ENCODE measurements at regions not wholly inside any gene's neighbourhood (a gene's known extent, or its start where the extent isn't known, plus 50 kb on each side); places are given as distances from the start of the nearest gene placed in this dataset.

DNA sequence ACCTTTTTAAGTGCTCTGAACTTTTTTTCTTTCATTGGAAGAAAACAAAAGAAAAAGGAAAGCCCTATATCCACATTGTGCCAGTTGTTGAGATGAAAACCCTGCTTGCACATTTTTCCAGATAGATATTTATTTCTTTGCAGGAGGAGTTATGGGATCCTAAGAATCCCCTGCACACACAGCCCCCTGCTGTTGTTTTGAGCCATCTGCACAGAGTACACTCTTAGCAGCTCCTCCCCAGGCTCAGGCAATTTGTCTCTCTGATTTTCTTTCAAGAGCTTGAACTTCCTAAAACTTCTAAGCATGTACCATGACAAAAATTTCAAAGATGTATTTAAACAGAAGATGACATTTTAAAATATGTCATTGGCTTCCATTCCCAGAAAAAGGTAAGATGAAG lies 436.9 kb downstream of the METTL4 start:
- H3K27me3 ChIP-seq (ENCODE audit: control insufficient read depth in 2 of 2, insufficient read depth in 1 of 2, low read length in 1 of 2), result no peaks in the 10 kb centered on the region
- no peak for DNase-seq (ENCODE audit: low read depth in 6 of 9, low spot score in 9 of 9)

DNA sequence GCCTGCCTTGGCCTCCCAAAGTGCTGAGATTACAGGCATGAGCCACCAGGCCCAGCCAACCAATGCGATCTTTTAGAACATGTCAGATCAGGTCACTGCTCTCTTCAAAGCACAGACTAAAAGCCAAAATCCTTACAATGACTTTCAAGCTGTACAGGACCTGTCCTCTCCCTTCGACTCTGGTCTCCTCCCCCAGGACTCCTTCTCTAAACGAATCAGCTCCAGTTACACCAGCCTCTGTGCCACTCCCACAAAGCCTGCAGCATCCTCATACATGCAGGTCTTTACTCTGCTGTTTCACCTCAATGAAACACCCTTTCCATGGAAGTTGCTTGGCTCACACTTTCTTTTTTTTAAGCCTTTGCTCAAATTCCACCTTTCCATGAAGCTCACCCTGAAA lies 436.0 kb downstream of the METTL4 start:
- DNase-seq (ENCODE audit: low read depth in 6 of 9, low spot score in 9 of 9), result no peak
- Histone ChIP-seq H3K36me3 (ENCODE audit: control insufficient read depth in 2 of 2, insufficient read depth in 2 of 2, low read length in 1 of 2) (no peaks in the 10 kb centered on the region), H3K27me3 (ENCODE audit: control insufficient read depth in 2 of 2, insufficient read depth in 1 of 2, low read length in 1 of 2) (no peaks in the 10 kb centered on the region), H3K4me3 (ENCODE audit: low read length in 2 of 2) (no peak overlapping the region), H3K27ac (ENCODE audit: low read depth in 1 of 2, low read length in 1 of 2) (no peak overlapping the region), H3K9me3 (ENCODE audit: control insufficient read depth in 2 of 2, insufficient read depth in 1 of 2, low read length in 1 of 2) (no peaks in the 10 kb centered on the region), H3K4me1 (ENCODE audit: control insufficient read depth in 2 of 2, insufficient read depth in 2 of 2, low read length in 2 of 2) (no peaks in the 10 kb centered on the region)
- 87% methylated on average over 3 of the region's 3 CpGs for WGBS

More for the DNA sequence above, 436.9 kb downstream of the METTL4 start:
- H3K9me3 ChIP-seq (ENCODE audit: control insufficient read depth in 2 of 2, insufficient read depth in 1 of 2, low read length in 1 of 2), result no peaks in the 10 kb centered on the region
- no peaks in the 10 kb centered on the region for H3K36me3 ChIP-seq (ENCODE audit: control insufficient read depth in 2 of 2, insufficient read depth in 2 of 2, low read length in 1 of 2)
- no peak overlapping the region for H3K27ac ChIP-seq (ENCODE audit: low read depth in 1 of 2, low read length in 1 of 2)
- no peaks in the 10 kb centered on the region for H3K4me1 ChIP-seq (ENCODE audit: control insufficient read depth in 2 of 2, insufficient read depth in 2 of 2, low read length in 2 of 2)
- H3K4me3 ChIP-seq (ENCODE audit: low read length in 2 of 2), result no peak overlapping the region

DNA sequence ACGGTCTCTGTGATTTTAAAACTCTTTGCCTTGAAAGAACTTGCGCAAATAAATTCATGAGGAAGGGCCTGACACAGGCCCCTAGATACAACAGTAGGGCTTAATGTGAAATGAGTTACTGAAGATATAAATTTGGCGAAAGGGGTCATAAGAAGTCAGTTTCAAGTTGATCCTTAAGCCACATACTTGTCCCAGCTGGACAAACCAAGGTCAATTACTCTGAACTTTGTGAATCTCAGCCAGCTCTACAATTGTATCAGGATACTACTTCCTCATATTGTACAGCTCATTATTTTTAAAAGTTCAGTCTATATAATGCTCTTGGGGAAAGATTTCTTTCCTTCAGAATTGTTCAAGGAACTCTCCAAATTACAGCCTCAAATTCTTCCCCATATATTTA lies 432.8 kb downstream of the METTL4 start:
- DNase-seq (ENCODE audit: low read depth in 6 of 9, low spot score in 9 of 9), result no peak
- Histone ChIP-seq H3K36me3 (ENCODE audit: control insufficient read depth in 2 of 2, insufficient read depth in 2 of 2, low read length in 1 of 2) (no peaks in the 10 kb centered on the region), H3K27ac (ENCODE audit: low read depth in 1 of 2, low read length in 1 of 2) (no peak overlapping the region), H3K27me3 (ENCODE audit: control insufficient read depth in 2 of 2, insufficient read depth in 1 of 2, low read length in 1 of 2) (no peaks in the 10 kb centered on the region), H3K4me3 (ENCODE audit: low read length in 2 of 2) (no peak overlapping the region), H3K4me1 (ENCODE audit: control insufficient read depth in 2 of 2, insufficient read depth in 2 of 2, low read length in 2 of 2) (no peaks in the 10 kb centered on the region), H3K9me3 (ENCODE audit: control insufficient read depth in 2 of 2, insufficient read depth in 1 of 2, low read length in 1 of 2) (no peaks in the 10 kb centered on the region)
- 96% methylated on average over 3 of the region's 3 CpGs for WGBS

DNA sequence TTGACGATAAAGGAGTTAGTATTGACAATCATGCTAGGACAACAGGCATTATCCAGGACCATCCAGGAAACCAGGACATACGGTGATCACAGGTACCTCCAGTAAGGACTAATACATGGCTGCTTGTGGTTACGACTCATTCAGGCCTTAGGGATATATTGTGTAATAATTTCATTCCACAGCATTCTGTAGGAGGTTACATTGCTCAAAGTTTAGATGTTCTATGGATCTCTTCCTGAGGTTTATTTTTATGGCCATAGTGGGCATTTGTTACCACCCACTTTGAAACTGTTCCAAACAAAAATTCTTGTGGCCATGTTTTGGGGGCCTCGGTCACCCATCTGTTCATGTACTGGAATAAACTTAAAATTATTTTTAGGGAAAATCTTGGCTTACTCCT lies 431.6 kb downstream of the METTL4 start:
- Histone ChIP-seq H3K4me3 (ENCODE audit: low read length in 2 of 2) (no peak overlapping the region), H3K9me3 (ENCODE audit: control insufficient read depth in 2 of 2, insufficient read depth in 1 of 2, low read length in 1 of 2) (no peaks in the 10 kb centered on the region), H3K36me3 (ENCODE audit: control insufficient read depth in 2 of 2, insufficient read depth in 2 of 2, low read length in 1 of 2) (no peaks in the 10 kb centered on the region), H3K27me3 (ENCODE audit: control insufficient read depth in 2 of 2, insufficient read depth in 1 of 2, low read length in 1 of 2) (no peaks in the 10 kb centered on the region), H3K4me1 (ENCODE audit: control insufficient read depth in 2 of 2, insufficient read depth in 2 of 2, low read length in 2 of 2) (no peaks in the 10 kb centered on the region), H3K27ac (ENCODE audit: low read depth in 1 of 2, low read length in 1 of 2) (no peak overlapping the region)
- 96% methylated on average over 4 of the region's 4 CpGs for WGBS
- DNase-seq (ENCODE audit: low read depth in 6 of 9, low spot score in 9 of 9), result no peak

DNA sequence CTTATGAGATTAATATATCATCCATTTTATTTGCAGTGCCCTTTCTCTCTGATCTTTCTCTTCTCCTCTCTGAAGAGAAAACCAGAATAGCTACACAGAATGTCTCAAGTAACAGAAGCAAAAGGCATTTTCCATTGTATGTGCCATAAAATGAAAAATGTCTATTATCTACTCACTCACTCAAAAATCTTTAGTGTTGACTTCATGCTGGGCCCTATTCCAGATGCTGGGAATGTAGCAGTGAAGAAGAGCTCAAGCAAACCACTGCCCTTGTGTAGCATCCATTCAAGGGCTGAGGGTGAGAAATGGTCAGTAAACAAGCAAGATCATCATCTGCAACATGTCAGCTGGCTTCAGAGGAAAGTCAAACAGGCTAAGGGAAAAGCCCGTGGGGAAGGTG lies 427.7 kb downstream of the METTL4 start:
- no peaks in the 10 kb centered on the region for H3K9me3 ChIP-seq (ENCODE audit: control insufficient read depth in 2 of 2, insufficient read depth in 1 of 2, low read length in 1 of 2)
- 91% methylated on average over 1 of the region's 1 CpG for WGBS
- no peaks in the 10 kb centered on the region for H3K36me3 ChIP-seq (ENCODE audit: control insufficient read depth in 2 of 2, insufficient read depth in 2 of 2, low read length in 1 of 2)
- no peaks in the 10 kb centered on the region for H3K27me3 ChIP-seq (ENCODE audit: control insufficient read depth in 2 of 2, insufficient read depth in 1 of 2, low read length in 1 of 2)
- H3K4me1 ChIP-seq (ENCODE audit: control insufficient read depth in 2 of 2, insufficient read depth in 2 of 2, low read length in 2 of 2), result no peaks in the 10 kb centered on the region
- no peak for DNase-seq (ENCODE audit: low read depth in 6 of 9, low spot score in 9 of 9)
- H3K27ac ChIP-seq (ENCODE audit: low read depth in 1 of 2, low read length in 1 of 2), result no peak overlapping the region
- H3K4me3 ChIP-seq (ENCODE audit: low read length in 2 of 2), result no peak overlapping the region

DNA sequence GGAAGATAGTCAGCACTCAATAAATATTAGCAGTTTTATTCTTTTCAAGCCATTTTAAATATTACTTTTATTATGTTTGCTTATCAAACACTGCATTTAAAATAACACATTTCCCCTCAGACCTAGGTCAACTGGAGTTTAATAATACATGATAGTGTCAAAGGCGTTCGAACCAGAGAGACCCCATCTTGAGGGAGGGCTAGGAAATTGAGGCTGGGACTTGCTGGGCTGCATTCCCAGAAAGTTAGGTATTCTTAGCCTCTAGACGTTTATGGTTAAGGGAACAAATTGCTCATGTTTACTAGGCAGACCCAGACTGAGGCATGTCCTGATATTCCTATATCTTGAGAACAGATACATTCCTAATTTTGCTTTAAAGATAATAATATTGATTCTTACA lies 426.5 kb downstream of the METTL4 start:
- WGBS, result 93% methylated on average over 3 of the region's 3 CpGs
- H3K4me3 ChIP-seq (ENCODE audit: low read length in 2 of 2), result no peak overlapping the region
- no peaks in the 10 kb centered on the region for H3K4me1 ChIP-seq (ENCODE audit: control insufficient read depth in 2 of 2, insufficient read depth in 2 of 2, low read length in 2 of 2)
- H3K36me3 ChIP-seq (ENCODE audit: control insufficient read depth in 2 of 2, insufficient read depth in 2 of 2, low read length in 1 of 2), result no peaks in the 10 kb centered on the region
- no peaks in the 10 kb centered on the region for H3K9me3 ChIP-seq (ENCODE audit: control insufficient read depth in 2 of 2, insufficient read depth in 1 of 2, low read length in 1 of 2)
- H3K27ac ChIP-seq (ENCODE audit: low read depth in 1 of 2, low read length in 1 of 2), result no peak overlapping the region
- no peaks in the 10 kb centered on the region for H3K27me3 ChIP-seq (ENCODE audit: control insufficient read depth in 2 of 2, insufficient read depth in 1 of 2, low read length in 1 of 2)
- DNase-seq (ENCODE audit: low read depth in 6 of 9, low spot score in 9 of 9), result no peak

DNA sequence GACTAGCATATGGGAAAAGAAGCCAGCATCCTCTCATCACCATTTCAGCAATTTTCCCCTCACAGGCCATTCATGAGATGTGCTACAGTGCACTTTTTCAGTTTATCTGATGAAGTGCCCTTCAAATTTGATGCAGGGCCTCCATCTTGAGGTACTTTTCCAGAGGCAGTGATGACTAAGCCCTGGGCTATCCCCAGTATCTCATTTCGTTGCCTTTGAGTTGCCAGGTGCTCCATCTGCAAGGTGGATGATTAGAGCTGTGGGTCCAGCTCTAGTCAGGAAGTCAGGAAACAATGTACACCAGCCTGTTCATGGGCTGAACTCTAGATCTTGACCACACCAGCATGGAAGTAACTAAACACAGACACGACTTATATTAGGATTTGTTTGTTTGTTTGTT lies 425.2 kb downstream of the METTL4 start:
- Histone ChIP-seq H3K27me3 (ENCODE audit: control insufficient read depth in 2 of 2, insufficient read depth in 1 of 2, low read length in 1 of 2) (no peaks in the 10 kb centered on the region), H3K9me3 (ENCODE audit: control insufficient read depth in 2 of 2, insufficient read depth in 1 of 2, low read length in 1 of 2) (no peaks in the 10 kb centered on the region), H3K36me3 (ENCODE audit: control insufficient read depth in 2 of 2, insufficient read depth in 2 of 2, low read length in 1 of 2) (no peaks in the 10 kb centered on the region), H3K4me1 (ENCODE audit: control insufficient read depth in 2 of 2, insufficient read depth in 2 of 2, low read length in 2 of 2) (no peaks in the 10 kb centered on the region), H3K4me3 (ENCODE audit: low read length in 2 of 2) (no peak overlapping the region), H3K27ac (ENCODE audit: low read depth in 1 of 2, low read length in 1 of 2) (no peak overlapping the region)
- 78% methylated on average over 2 of the region's 2 CpGs for WGBS
- DNase-seq (ENCODE audit: low read depth in 6 of 9, low spot score in 9 of 9), result no peak

DNA sequence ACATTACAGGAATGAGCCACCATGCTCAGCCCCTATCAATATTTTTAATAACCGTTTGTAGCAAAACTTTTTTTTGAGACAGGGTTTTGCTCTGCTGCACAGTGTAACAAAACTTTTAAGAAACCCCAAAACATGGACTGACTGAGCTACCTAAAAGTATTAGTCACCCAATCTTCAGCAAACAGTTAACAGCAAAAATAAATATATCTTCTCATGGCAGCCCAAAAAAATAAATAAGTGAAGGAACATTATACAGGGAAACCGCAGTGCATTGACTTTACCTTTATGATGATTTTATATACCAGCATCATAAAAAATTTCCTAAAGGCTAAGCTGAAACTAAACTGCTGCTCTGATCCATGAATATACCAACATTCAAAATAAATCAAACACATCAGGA lies 424.6 kb downstream of the METTL4 start:
- DNase-seq (ENCODE audit: low read depth in 6 of 9, low spot score in 9 of 9), result no peak
- Histone ChIP-seq H3K4me3 (ENCODE audit: low read length in 2 of 2) (no peak overlapping the region), H3K27me3 (ENCODE audit: control insufficient read depth in 2 of 2, insufficient read depth in 1 of 2, low read length in 1 of 2) (no peaks in the 10 kb centered on the region), H3K36me3 (ENCODE audit: control insufficient read depth in 2 of 2, insufficient read depth in 2 of 2, low read length in 1 of 2) (no peaks in the 10 kb centered on the region), H3K27ac (ENCODE audit: low read depth in 1 of 2, low read length in 1 of 2) (no peak overlapping the region), H3K9me3 (ENCODE audit: control insufficient read depth in 2 of 2, insufficient read depth in 1 of 2, low read length in 1 of 2) (no peaks in the 10 kb centered on the region), H3K4me1 (ENCODE audit: control insufficient read depth in 2 of 2, insufficient read depth in 2 of 2, low read length in 2 of 2) (no peaks in the 10 kb centered on the region)
- WGBS, result 93% methylated on average over 2 of the region's 2 CpGs

DNA sequence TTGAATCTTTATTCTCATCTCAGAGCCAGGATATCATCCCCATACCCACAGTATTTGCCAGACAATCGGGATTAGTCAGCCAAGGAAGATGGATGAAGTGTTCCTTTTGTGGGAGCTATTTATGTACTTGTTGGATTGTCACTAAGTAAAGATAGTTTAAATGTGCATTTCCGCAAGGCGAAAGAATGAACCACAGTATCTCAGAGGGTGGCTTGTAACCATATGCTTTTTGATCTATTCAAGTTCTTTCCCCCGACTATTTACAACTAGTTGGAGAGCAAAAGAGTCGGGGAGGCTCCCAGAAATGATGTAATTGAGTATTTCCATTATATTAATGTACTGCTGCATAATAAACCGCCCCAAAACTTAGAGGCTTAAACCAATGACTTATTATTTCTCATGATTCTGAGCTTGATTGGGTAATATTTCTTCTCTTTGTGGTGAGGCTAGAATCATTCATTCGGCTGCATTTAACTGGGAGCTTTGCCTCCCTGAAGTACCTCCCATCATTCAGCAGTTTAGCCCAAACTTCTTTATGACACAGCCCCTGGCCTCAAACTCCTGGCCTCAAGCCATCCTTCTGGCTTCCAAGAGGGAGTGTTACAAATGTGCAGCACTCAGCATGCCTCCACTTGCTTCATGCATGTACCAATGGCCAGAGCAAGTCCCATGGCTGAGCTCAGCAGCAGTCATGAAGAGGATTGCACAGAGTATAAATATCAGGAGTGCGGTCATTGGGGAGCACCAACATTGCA lies 423.7 kb downstream of the METTL4 start:
- Histone ChIP-seq H3K36me3 (ENCODE audit: control insufficient read depth in 2 of 2, insufficient read depth in 2 of 2, low read length in 1 of 2) (no peaks in the 10 kb centered on the region), H3K4me1 (ENCODE audit: control insufficient read depth in 2 of 2, insufficient read depth in 2 of 2, low read length in 2 of 2) (no peaks in the 10 kb centered on the region), H3K4me3 (ENCODE audit: low read length in 2 of 2) (no peak overlapping the region), H3K27me3 (ENCODE audit: control insufficient read depth in 2 of 2, insufficient read depth in 1 of 2, low read length in 1 of 2) (no peaks in the 10 kb centered on the region), H3K9me3 (ENCODE audit: control insufficient read depth in 2 of 2, insufficient read depth in 1 of 2, low read length in 1 of 2) (no peaks in the 10 kb centered on the region), H3K27ac (ENCODE audit: low read depth in 1 of 2, low read length in 1 of 2) (no peak overlapping the region)
- 91% methylated on average over 8 of the region's 8 CpGs for whole genome bisulfite sequencing
- DNase-seq (ENCODE audit: low read depth in 6 of 9, low spot score in 9 of 9), result peak in 1 of 9 donors; percentile 3
